ENCODE measurements at regions not wholly inside any gene's neighbourhood (a gene's known extent, or its start where the extent isn't known, plus 50 kb on each side); places are given as distances from the start of the nearest gene placed in this dataset.
A peak's percentile ranks its signal among the peaks of the same experiment; 100 is the strongest.

DNA sequence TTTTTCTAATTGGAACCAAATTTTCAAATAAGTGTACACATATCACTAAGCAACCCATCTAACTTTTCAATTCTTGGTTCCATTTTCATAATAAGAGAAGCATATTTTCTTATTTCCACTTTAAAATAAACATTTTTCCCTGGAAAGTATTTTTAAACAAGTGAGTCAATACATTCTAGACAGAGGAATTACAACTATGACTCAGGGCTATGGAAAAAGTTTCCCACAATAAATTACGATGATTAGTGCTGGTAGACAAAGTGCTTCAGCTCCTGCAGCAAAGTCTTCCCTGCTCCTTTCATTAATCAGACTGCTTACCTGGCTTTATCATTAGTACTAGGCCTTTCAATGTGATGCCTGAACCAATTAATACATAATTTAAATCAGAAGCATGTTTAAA, 322.5 kb downstream of the HACE1 start:
- no peak for DNase-seq (ENCODE audit: low read depth)
- H3K4me3 ChIP-seq (ENCODE audit: low read depth, low read length): no peak overlapping the region
- TF ChIP-seq, protein P1, sequence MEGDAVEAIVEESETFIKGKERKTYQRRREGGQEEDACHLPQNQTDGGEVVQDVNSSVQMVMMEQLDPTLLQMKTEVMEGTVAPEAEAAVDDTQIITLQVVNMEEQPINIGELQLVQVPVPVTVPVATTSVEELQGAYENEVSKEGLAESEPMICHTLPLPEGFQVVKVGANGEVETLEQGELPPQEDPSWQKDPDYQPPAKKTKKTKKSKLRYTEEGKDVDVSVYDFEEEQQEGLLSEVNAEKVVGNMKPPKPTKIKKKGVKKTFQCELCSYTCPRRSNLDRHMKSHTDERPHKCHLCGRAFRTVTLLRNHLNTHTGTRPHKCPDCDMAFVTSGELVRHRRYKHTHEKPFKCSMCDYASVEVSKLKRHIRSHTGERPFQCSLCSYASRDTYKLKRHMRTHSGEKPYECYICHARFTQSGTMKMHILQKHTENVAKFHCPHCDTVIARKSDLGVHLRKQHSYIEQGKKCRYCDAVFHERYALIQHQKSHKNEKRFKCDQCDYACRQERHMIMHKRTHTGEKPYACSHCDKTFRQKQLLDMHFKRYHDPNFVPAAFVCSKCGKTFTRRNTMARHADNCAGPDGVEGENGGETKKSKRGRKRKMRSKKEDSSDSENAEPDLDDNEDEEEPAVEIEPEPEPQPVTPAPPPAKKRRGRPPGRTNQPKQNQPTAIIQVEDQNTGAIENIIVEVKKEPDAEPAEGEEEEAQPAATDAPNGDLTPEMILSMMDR (IDR thresholded peaks at IDR 0.05; ENCODE audit: insufficient read depth, low read depth, low read length, missing control alignments): no peak

DNA sequence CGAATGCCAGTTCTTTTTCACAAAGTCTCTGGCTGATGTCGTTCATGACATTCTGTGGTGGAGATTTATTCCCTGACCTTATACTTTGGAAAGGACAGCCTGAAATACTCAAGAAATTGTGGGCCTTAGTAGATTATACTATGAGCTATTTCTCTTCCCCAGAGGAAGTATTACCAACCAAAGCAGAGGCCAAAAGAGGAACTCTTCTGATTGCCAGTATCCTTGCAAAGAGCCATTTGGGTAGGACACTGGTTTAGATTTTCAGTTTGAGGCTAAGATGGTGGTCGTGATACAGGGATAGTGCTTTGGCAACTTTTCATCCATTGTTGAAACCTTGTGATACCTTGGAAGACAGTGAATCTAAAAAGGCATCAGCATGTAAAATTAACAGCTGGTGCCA, 327.3 kb downstream of the HACE1 start:
- TF ChIP-seq, protein P1 (IDR thresholded peaks at IDR 0.05; ENCODE audit: insufficient read depth, low read depth, low read length, missing control alignments): no peak
- no peak for DNase-seq (ENCODE audit: low read depth)
- no peak overlapping the region for H3K4me3 ChIP-seq (ENCODE audit: low read depth, low read length)

DNA sequence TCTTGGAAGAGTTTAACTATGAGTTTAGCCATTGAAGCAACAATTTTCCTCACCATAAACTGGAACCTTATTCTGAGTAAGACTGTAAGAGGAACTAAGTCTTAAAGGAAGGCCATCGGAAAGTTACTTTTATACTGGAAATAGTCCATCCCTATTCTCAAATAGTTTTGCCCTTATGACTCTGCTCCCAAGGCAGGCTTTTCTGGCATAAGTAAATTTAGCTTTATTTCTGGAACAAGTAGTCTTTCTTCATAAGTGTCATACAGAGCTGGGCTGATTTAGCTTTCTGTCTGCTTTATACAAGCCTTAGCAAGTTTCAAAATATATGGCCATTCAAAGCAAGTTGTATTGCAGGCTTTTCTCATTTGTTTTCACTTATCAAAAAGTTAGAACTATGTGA, 328.1 kb downstream of the HACE1 start:
- H3K4me3 ChIP-seq (ENCODE audit: low read depth, low read length): no peak overlapping the region
- TF ChIP-seq, protein P1 (IDR thresholded peaks at IDR 0.05; ENCODE audit: insufficient read depth, low read depth, low read length, missing control alignments): no peak
- DNase-seq (ENCODE audit: low read depth): no peak

DNA sequence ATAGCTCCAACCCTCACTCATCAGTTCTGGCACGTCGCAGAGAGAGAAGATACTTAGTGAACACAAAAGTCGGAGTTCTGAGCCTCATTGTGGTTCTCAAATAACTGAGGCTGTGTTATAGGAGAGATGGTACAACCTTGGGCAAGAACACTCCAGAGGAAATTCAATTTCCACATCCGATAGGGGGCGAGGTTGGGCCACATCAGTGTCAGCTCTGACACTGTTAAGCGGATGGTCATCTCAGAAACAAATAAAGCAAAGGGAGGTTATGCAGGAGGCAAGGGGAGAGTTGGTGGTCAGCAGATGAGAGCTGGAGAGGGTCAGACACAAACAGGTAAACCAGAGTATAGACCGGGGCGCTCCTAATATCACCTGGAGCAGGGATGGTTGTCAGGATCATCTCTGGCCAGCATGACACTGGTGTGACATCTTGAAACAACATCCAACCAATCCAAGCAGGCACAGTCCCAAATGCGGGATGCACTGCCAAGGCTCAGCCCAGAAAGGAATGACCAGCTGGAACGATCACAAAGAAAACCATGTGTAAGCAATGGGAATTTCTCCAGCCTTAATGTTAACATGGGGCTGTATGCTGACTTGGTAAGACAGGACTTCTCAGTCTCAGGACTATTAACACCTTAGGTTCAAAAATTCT, 331.8 kb downstream of the HACE1 start:
- TF ChIP-seq, protein P1 (IDR thresholded peaks at IDR 0.05; ENCODE audit: insufficient read depth, low read depth, low read length, missing control alignments): peak; percentile 18

DNA sequence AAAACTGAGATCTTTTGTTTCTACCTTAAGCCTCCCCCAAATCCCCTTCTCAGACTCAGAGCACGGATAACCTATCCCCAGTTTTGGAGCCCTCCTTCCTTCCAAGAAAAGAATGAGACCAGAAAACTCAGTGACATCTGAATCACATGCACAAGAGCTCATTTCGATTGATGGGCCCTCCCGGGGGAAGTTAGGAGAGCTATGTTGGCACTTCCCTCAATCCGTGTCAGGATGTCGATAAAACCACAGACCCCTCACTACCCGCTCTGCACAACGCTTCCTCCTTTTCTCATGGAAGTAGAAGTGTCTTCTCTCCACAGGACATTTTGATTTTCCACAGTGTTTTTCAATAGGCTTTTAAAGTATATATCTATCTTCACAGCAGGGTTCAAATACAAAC, 332.4 kb downstream of the HACE1 start:
- no peak for DNase-seq (ENCODE audit: low read depth)
- TF ChIP-seq, protein P1 (IDR thresholded peaks at IDR 0.05; ENCODE audit: insufficient read depth, low read depth, low read length, missing control alignments): no peak

More for the DNA sequence above, 331.8 kb downstream of the HACE1 start:
- peak; percentile 11 for DNase-seq (ENCODE audit: low read depth)
- no peak overlapping the region for H3K4me3 ChIP-seq (ENCODE audit: low read depth, low read length)

DNA sequence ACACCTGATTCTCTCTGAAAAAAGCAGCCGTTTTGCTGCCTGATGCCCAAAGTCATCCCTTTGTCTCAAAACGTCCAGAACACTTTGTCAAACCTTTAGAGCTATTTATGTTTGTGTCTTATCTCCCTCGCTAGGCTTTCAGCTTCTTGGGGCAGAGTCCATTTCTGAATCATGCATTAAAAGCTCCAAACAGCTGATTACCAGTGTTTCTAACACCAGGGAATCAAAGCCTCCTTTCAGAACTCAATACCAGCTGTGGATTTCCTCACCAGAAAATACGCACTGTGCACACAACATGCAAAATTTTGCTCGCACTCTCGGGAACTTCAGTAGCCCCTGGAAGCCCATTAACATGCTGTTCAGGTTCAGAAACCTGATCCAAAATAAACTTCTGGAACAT, 333.3 kb downstream of the HACE1 start:
- TF ChIP-seq, protein P1 (IDR thresholded peaks at IDR 0.05; ENCODE audit: insufficient read depth, low read depth, low read length, missing control alignments): no peak
- no peak for DNase-seq (ENCODE audit: low read depth)
- no peak overlapping the region for H3K4me3 ChIP-seq (ENCODE audit: low read depth, low read length)

More for the DNA sequence above, 332.4 kb downstream of the HACE1 start:
- no peak overlapping the region for H3K4me3 ChIP-seq (ENCODE audit: low read depth, low read length)
